Osteocyte (in vitro differentiated cells): ENCODE measurements at regions not wholly inside any gene's neighbourhood (a gene's known extent, or its start where the extent isn't known, plus 50 kb on each side); places are given as distances from the start of the nearest gene placed in this dataset.

Experiments used
- DNase-seq: peaks from one replicate; pipeline ENCODE4 v3.0.0; 2021; ENCODE audit warnings: mixed read lengths; ENCODE audit not compliant: unreplicated experiment; ENCODE audit errors: extremely low spot score
- H3K27ac Mint-ChIP-seq: one replicate; pipeline ENCODE4 v1.8.0; 2021; ENCODE audit warnings: mild to moderate bottlenecking, mixed read lengths; ENCODE audit not compliant: unreplicated experiment
- H3K27me3 Mint-ChIP-seq: one replicate; pipeline ENCODE4 v1.8.0; 2021; ENCODE audit warnings: mixed read lengths; ENCODE audit not compliant: unreplicated experiment
- H3K36me3 Mint-ChIP-seq: one replicate; pipeline ENCODE4 v1.8.0; 2021; ENCODE audit warnings: mixed read lengths; ENCODE audit not compliant: unreplicated experiment
- H3K4me1 Mint-ChIP-seq: one replicate; pipeline ENCODE4 v1.8.0; 2021; ENCODE audit warnings: mixed read lengths; ENCODE audit not compliant: unreplicated experiment
- H3K4me3 Mint-ChIP-seq: one replicate; pipeline ENCODE4 v1.8.0; 2021; ENCODE audit warnings: mild to moderate bottlenecking, moderate library complexity, mixed read lengths; ENCODE audit not compliant: unreplicated experiment
- H3K9me3 Mint-ChIP-seq: one replicate; pipeline ENCODE4 v1.8.0; 2021; ENCODE audit warnings: mixed read lengths; ENCODE audit not compliant: unreplicated experiment
- TF ChIP-seq, protein P1 (sequence below): fragments of 200-600 bp; sonication (generic); IDR thresholded peaks from 2 replicates; pipeline ENCODE4 v1.5.0; 2021; ENCODE audit warnings: antibody characterized with exemption, mild to moderate bottlenecking, moderate library complexity

GRCh38 chr5:130427222-130427955 is 523.1 kb downstream of the CHSY3 start:
- no peak for DNase-seq
- TF ChIP-seq, protein P1, sequence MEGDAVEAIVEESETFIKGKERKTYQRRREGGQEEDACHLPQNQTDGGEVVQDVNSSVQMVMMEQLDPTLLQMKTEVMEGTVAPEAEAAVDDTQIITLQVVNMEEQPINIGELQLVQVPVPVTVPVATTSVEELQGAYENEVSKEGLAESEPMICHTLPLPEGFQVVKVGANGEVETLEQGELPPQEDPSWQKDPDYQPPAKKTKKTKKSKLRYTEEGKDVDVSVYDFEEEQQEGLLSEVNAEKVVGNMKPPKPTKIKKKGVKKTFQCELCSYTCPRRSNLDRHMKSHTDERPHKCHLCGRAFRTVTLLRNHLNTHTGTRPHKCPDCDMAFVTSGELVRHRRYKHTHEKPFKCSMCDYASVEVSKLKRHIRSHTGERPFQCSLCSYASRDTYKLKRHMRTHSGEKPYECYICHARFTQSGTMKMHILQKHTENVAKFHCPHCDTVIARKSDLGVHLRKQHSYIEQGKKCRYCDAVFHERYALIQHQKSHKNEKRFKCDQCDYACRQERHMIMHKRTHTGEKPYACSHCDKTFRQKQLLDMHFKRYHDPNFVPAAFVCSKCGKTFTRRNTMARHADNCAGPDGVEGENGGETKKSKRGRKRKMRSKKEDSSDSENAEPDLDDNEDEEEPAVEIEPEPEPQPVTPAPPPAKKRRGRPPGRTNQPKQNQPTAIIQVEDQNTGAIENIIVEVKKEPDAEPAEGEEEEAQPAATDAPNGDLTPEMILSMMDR, result no peak
- peaks cover 8% of the 10 kb centered on the region for H3K4me1 Mint-ChIP-seq
- H3K27me3 Mint-ChIP-seq, result no peaks in the 10 kb centered on the region
- H3K36me3 Mint-ChIP-seq, result peaks cover 5% of the 10 kb centered on the region
- H3K9me3 Mint-ChIP-seq, result no peaks in the 10 kb centered on the region
- no peak overlapping the region for H3K27ac Mint-ChIP-seq
- no peak overlapping the region for H3K4me3 Mint-ChIP-seq

GRCh38 chr5:130425424-130425823 is 521.2 kb downstream of the CHSY3 start:
- H3K4me3 Mint-ChIP-seq, result no peak overlapping the region
- H3K4me1 Mint-ChIP-seq, result peaks cover 5% of the 10 kb centered on the region
- no peaks in the 10 kb centered on the region for H3K27me3 Mint-ChIP-seq
- no peaks in the 10 kb centered on the region for H3K9me3 Mint-ChIP-seq
- H3K27ac Mint-ChIP-seq, result no peak overlapping the region
- DNase-seq, result no peak
- TF ChIP-seq, protein P1, result no peak
- H3K36me3 Mint-ChIP-seq, result peaks cover 5% of the 10 kb centered on the region

DNA sequence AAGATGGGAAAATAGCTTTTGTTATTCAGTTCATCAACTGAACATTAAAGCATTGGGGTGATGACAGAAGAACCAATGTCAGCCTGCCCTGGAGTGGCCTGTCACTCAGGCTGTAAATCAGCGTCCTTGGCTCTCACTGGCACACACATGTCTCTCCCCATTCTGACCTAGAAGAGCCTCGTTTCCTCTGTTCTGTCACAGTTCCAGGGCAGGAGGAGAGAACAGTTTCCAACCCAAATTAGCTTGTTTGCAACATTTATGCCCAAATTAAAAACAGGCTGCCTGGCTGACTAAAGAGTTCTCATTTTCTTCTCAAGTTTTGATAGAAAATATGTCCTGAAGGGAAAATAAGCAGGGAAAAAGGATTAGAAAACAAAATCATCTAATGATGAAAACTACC is 520.1 kb downstream of the CHSY3 start:
- no peaks in the 10 kb centered on the region for H3K36me3 Mint-ChIP-seq

DNA sequence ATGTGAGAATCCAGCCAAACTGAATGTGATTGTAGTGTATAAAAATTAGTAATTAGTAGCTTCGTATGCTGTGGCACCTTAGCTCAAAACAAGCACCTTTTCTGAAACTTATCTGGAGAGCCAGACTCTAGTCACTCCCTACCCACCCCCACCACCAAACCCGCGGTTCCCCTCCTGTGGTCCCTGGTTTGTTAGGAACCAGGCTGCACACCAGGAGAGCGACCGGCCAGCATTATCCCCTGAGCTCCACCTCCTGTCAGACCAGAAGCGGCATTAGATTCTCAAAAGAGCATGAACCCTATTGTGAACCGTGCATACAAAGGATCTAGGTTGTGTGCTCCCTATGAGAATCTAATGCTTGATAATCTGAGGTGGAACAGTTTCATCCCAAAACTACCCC is 498.6 kb downstream of the CHSY3 start:
- Mint-ChIP-seq H3K27ac (no peak overlapping the region), H3K9me3 (peaks cover 17% of the 10 kb centered on the region), H3K4me1 (peaks cover 22% of the 10 kb centered on the region), H3K36me3 (no peaks in the 10 kb centered on the region), H3K27me3 (no peaks in the 10 kb centered on the region), H3K4me3 (no peak overlapping the region)
- TF ChIP-seq, protein P1, result no peak
- DNase-seq, result no peak

More for the DNA sequence above, 520.1 kb downstream of the CHSY3 start:
- peaks cover 5% of the 10 kb centered on the region for H3K4me1 Mint-ChIP-seq
- H3K27ac Mint-ChIP-seq, result peak overlapping the region; percentile 12
- no peaks in the 10 kb centered on the region for H3K27me3 Mint-ChIP-seq
- H3K4me3 Mint-ChIP-seq, result no peak overlapping the region
- DNase-seq, result no peak
- TF ChIP-seq, protein P1, result no peak
- no peaks in the 10 kb centered on the region for H3K9me3 Mint-ChIP-seq

DNA sequence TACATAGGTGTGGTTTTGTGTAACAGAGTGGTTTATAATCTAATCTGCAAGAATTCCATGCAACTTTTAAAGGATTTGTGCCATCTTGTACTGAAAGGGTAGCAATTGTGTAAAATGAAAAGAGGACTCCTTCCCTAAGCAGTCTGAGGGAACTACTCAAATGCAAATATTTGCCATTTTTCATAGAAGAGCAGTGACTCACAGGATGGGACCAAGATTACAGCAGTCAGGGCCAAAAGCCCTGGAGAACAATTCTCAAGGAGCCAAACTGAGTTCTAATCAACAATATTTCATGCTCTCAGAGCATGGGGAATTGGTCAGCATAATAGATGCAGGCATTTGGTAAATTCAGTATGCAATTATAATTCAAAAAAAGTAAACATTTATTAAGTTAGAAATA is 495.8 kb downstream of the CHSY3 start:
- TF ChIP-seq, protein P1, result no peak
- H3K27me3 Mint-ChIP-seq, result no peaks in the 10 kb centered on the region
- DNase-seq, result no peak
- peaks cover 9% of the 10 kb centered on the region for H3K9me3 Mint-ChIP-seq
- peaks cover 19% of the 10 kb centered on the region for H3K4me1 Mint-ChIP-seq
- H3K27ac Mint-ChIP-seq, result peak overlapping the region; percentile 43
- no peak overlapping the region for H3K4me3 Mint-ChIP-seq
- H3K36me3 Mint-ChIP-seq, result no peaks in the 10 kb centered on the region
